IMR-90 (cell line): ENCODE measurements at regions not wholly inside any gene's neighbourhood (a gene's known extent, or its start where the extent isn't known, plus 50 kb on each side); places are given as distances from the start of the nearest gene placed in this dataset.

Experiments
- ATAC-seq: fragments of 200-7000 bp; cut with Tn5 transposase; 2 replicates; pipeline ENCODE4 v1.9.1; 2020; ENCODE audit warnings: low read depth, mild to moderate bottlenecking, moderate library complexity
- BruUV-seq: library from RNA; stranded (reverse); fragments of 400-500 nt; replicated peaks from 2 replicates; lab custom pipeline; 2021; lab: Mats Ljungman, UMichigan
- CTCF ChIA-PET: fragments of 300-600 bp; formaldehyde crosslinking; extraction: SDS; loops from one replicate; lab custom pipeline; 2021; ENCODE audit warnings: antibody characterized with exemption; lab: Yijun Ruan, JAX
- POLR2A ChIA-PET: fragments of 300-600 bp; sonication (Branson Sonifier 250); formaldehyde crosslinking; loops from one replicate; lab custom pipeline; 2022; ENCODE audit warnings: antibody characterized with exemption; ENCODE audit not compliant: unreplicated experiment; lab: Charles Lee
- DNase-seq: peaks from one replicate; pipeline ENCODE4 v3.0.0; 2013
- H2AFZ ChIP-seq: replicated peaks from 2 replicates; pipeline ENCODE3; 2013; ENCODE audit warnings: low read length, mild to moderate bottlenecking; ENCODE audit not compliant: poor library complexity
- H2AK5ac ChIP-seq: 2 replicates; pipeline ENCODE4 v1.6.1; 2013; ENCODE audit warnings: low read depth, low read length, inconsistent platforms
- H2AK9ac ChIP-seq: replicated peaks from 2 replicates; pipeline ENCODE3; 2013; ENCODE audit warnings: mild to moderate bottlenecking, low read depth, low read length, moderate library complexity; ENCODE audit not compliant: poor library complexity
- H2BK120ac ChIP-seq: 2 replicates; pipeline ENCODE4 v1.6.1; 2013; ENCODE audit warnings: low read depth, low read length, inconsistent platforms
- H2BK15ac ChIP-seq: 3 replicates; pipeline ENCODE4 v1.6.1; 2013; ENCODE audit warnings: low read depth, low read length, inconsistent platforms
- H2BK20ac ChIP-seq: 2 replicates; pipeline ENCODE4 v1.6.1; 2013; ENCODE audit warnings: low read depth, mild to moderate bottlenecking, inconsistent platforms, low read length, moderate library complexity
- H2BK5ac ChIP-seq: 2 replicates; pipeline ENCODE4 v1.6.1; 2013; ENCODE audit warnings: mild to moderate bottlenecking, low read depth, low read length, inconsistent platforms; ENCODE audit not compliant: poor library complexity, severe bottlenecking
- H3K14ac ChIP-seq: replicated peaks from 2 replicates; pipeline ENCODE4 v1.6.1; 2013; ENCODE audit warnings: low read depth, low read length, inconsistent platforms
- H3K18ac ChIP-seq: 2 replicates; pipeline ENCODE4 v1.6.1; 2013; ENCODE audit warnings: low read depth, low read length, control low read depth
- H3K23ac ChIP-seq: 2 replicates; pipeline ENCODE4 v1.6.1; 2013; ENCODE audit warnings: low read depth, low read length, inconsistent platforms
- H3K27ac ChIP-seq: 2 replicates; pipeline ENCODE4 v1.5.1; 2013; ENCODE audit warnings: mild to moderate bottlenecking, control low read depth, low read length; ENCODE audit not compliant: insufficient read depth
- H3K27me3 ChIP-seq: 2 replicates; pipeline ENCODE4 v1.6.1; 2013; ENCODE audit warnings: low read length; ENCODE audit not compliant: control insufficient read depth, insufficient read depth
- H3K36me3 ChIP-seq: 2 replicates; pipeline ENCODE4 v1.6.1; 2013; ENCODE audit warnings: low read length, mixed read lengths; ENCODE audit not compliant: control insufficient read depth, insufficient read depth
- H3K4ac ChIP-seq: 2 replicates; pipeline ENCODE4 v1.6.1; 2013; ENCODE audit warnings: low read depth, low read length, inconsistent platforms
- H3K4me1 ChIP-seq: 2 replicates; pipeline ENCODE4 v1.6.1; 2013; ENCODE audit warnings: low read length, mixed read lengths; ENCODE audit not compliant: control insufficient read depth, insufficient read depth
- H3K4me2 ChIP-seq: 2 replicates; pipeline ENCODE4 v1.6.1; 2013; ENCODE audit warnings: low read depth, mild to moderate bottlenecking, control low read depth, low read length, moderate library complexity
- H3K4me3 ChIP-seq: 2 replicates; pipeline ENCODE4 v1.5.1; 2013; ENCODE audit warnings: low read depth, mild to moderate bottlenecking, control low read depth, low read length, moderate library complexity; ENCODE audit not compliant: insufficient read depth
- H3K56ac ChIP-seq: 2 replicates; pipeline ENCODE4 v1.6.1; 2013; ENCODE audit warnings: low read length, inconsistent platforms; ENCODE audit not compliant: insufficient read depth; ENCODE audit errors: extremely low read depth
- H3K79me1 ChIP-seq, 2 experiments: 2 replicates each; pipeline ENCODE4 v1.6.1; 2013; ENCODE audit warnings: low read length in 2 of 2, inconsistent platforms in 1 of 2, low read depth in 1 of 2
- H3K9ac ChIP-seq: 2 replicates; pipeline ENCODE4 v1.6.1; 2013; ENCODE audit warnings: low read depth, low read length, control low read depth
- H3K9me1 ChIP-seq: 2 replicates; pipeline ENCODE4 v1.6.1; 2013; ENCODE audit warnings: low read length, inconsistent platforms; ENCODE audit not compliant: insufficient read depth
- H3K9me3 ChIP-seq: 2 replicates; pipeline ENCODE4 v1.6.1; 2013; ENCODE audit warnings: low read length; ENCODE audit not compliant: control insufficient read depth, insufficient read depth
- H4K20me1 ChIP-seq: 2 replicates; pipeline ENCODE4 v1.6.1; 2013; ENCODE audit warnings: low read length, inconsistent platforms; ENCODE audit not compliant: insufficient read depth
- H4K5ac ChIP-seq: 2 replicates; pipeline ENCODE4 v1.6.1; 2013; ENCODE audit warnings: mild to moderate bottlenecking, low read depth, low read length, control low read depth
- H4K8ac ChIP-seq, 2 experiments: 2 replicates each; pipeline ENCODE4 v1.6.1; 2013; ENCODE audit warnings: low read depth in 2 of 2, low read length in 2 of 2, control low read depth in 1 of 2, inconsistent platforms in 1 of 2
- H4K91ac ChIP-seq: 2 replicates; pipeline ENCODE4 v1.6.1; 2013; ENCODE audit warnings: low read depth, low read length, inconsistent platforms; ENCODE audit not compliant: insufficient read depth
- BHLHE40 ChIP-seq: fragments of 150-350 bp; IDR thresholded peaks from 2 replicates; pipeline ENCODE4 v1.6.1; 2016; ENCODE audit warnings: mild to moderate bottlenecking, low read depth, low read length
- MAFK ChIP-seq: IDR thresholded peaks from 2 replicates; pipeline ENCODE4 v1.6.1; 2012; ENCODE audit warnings: low read depth, low read length, improper control_type of control experiment
- MAZ ChIP-seq: IDR thresholded peaks from 2 replicates; pipeline ENCODE4 v1.6.1; 2012; ENCODE audit warnings: low read depth, mild to moderate bottlenecking, low read length, improper control_type of control experiment, moderate library complexity, borderline replicate concordance
- POLR2A ChIP-seq: IDR thresholded peaks from 2 replicates; pipeline ENCODE4 v1.6.1; 2012; ENCODE audit warnings: mild to moderate bottlenecking, low read depth, low read length
- RCOR1 ChIP-seq: IDR thresholded peaks from 2 replicates; pipeline ENCODE4 v1.6.1; 2012; ENCODE audit warnings: mild to moderate bottlenecking, low read length, improper control_type of control experiment; ENCODE audit not compliant: insufficient replicate concordance
- RFX5 ChIP-seq: IDR thresholded peaks from 2 replicates; pipeline ENCODE4 v1.8.0; 2012; ENCODE audit warnings: low read depth, mild to moderate bottlenecking, low read length, moderate library complexity
- SMC3 ChIP-seq: fragments of 150-350 bp; IDR thresholded peaks from 2 replicates; pipeline ENCODE4 v1.6.1; 2016; ENCODE audit warnings: low read depth, mild to moderate bottlenecking, antibody characterized with exemption, low read length, moderate library complexity
- WGBS, 2 experiments: methylation state at CpG; one replicate each; pipeline versions ENCODE4 v1.1.5 to v1.1.7; 2013; ENCODE audit warnings: missing lambda C conversion rate in 2 of 2; ENCODE audit not compliant: insufficient read length in 1 of 2; ENCODE audit errors: extremely low coverage in 2 of 2; 5-methylcytosine and 5-hydroxymethylcytosine counted together
- dilution Hi-C: fragments of 300-500 bp; cut with HindIII; formaldehyde crosslinking; loops from one replicate; pipeline ENCODE4 v1.14.3; 2018; ENCODE audit warnings: low sequenced_read_pairs; ENCODE audit not compliant: unreplicated experiment
- in situ Hi-C: fragments of 300-500 bp; cut with MboI; formaldehyde crosslinking; loops from 3 replicates; pipeline ENCODE4 v1.14.3; 2019; ENCODE audit warnings: low sequenced_read_pairs, inconsistent platforms, mixed read lengths
- intact Hi-C: fragments of 100-400 bp; cut with micrococcal nuclease; formaldehyde crosslinking; loops from 2 replicates; pipeline ENCODE4 v1.10.0; 2022

DNA sequence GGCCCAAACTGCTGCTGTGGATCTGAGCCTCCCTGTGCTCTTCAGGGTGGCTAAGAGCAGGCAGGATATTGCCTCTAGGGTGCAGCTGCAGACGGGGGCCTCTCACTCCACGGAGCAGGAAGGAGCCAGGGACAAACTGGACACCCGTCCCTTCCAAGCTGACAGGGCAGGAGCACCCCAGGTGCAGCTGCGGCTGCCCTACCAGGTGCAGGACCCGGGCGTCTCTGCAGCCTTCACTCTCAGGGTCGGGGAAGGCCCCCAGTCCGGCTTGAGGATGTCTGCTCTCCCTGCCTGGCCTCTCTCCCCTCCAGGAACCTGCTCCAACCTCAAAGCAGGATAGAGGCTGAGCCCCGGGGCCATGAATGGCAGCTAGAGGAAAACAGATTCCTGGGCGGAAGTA, 1554.9 kb upstream of the CADM2 start:
- Histone ChIP-seq H3K18ac (no peak overlapping the region), H3K79me1 (no peaks in the 10 kb centered on the region), H3K9ac (no peak overlapping the region), H3K4ac (no peak overlapping the region), H4K20me1 (no peaks in the 10 kb centered on the region), H3K23ac (no peak overlapping the region), H3K4me3 (no peak overlapping the region), H2AK5ac (no peak overlapping the region), H3K4me2 (no peak overlapping the region), H3K9me1 (no peaks in the 10 kb centered on the region), H2AFZ (no peak overlapping the region), H3K27ac (no peak overlapping the region), H3K36me3 (no peaks in the 10 kb centered on the region), H4K8ac (no peak overlapping the region), H2BK120ac (no peak overlapping the region), H3K4me1 (no peaks in the 10 kb centered on the region), H4K5ac (no peak overlapping the region), H3K27me3 (no peaks in the 10 kb centered on the region), H2BK5ac (no peak overlapping the region), H2BK20ac (no peak overlapping the region), H3K56ac (no peak overlapping the region), H3K9me3 (peaks cover 10% of the 10 kb centered on the region), H2AK9ac (no peak overlapping the region), H4K91ac (no peak overlapping the region), H3K14ac (no peak overlapping the region), H2BK15ac (no peak overlapping the region)
- in situ Hi-C loops, result no loop called here
- POLR2A ChIA-PET, result no interaction called here
- dilution Hi-C loops, result no loop called here
- DNase-seq (no peak), ATAC-seq (no peak)
- CTCF ChIA-PET, result no interaction called here
- no peak for TF ChIP-seq RFX5
- no peak for TF ChIP-seq BHLHE40
- no peak for TF ChIP-seq POLR2A
- no peak for TF ChIP-seq MAFK
- no peak for TF ChIP-seq MAZ
- no peak for TF ChIP-seq SMC3
- TF ChIP-seq RCOR1, result no peak
- intact Hi-C loops, result no loop called here
- WGBS, 2 experiments, result 32% methylated on average over 3 of the region's 10 CpGs; no CpG with 5 or more reads in 1 of the 2 experiments
- BruUV-seq, result no TSS peak
